Activated CD4-positive, CD25-positive, alpha-beta regulatory T cell treated with anti-CD3 and anti-CD28 coated beads, Interleukin-2, amount 50 U/mL, for 16 hours (primary cell): ENCODE measurements at regions not wholly inside any gene's neighbourhood (a gene's known extent, or its start where the extent isn't known, plus 50 kb on each side); places are given as distances from the start of the nearest gene placed in this dataset.

Source experiments
- DNase-seq: peaks from one replicate; pipeline ENCODE4 v3.0.0-alpha.2; 2020; ENCODE audit warnings: low read depth, low spot score

GRCh38 chr7:68280931-68281330, 1284.3 kb downstream of the TYW1 start:
- no peak for DNase-seq

DNA sequence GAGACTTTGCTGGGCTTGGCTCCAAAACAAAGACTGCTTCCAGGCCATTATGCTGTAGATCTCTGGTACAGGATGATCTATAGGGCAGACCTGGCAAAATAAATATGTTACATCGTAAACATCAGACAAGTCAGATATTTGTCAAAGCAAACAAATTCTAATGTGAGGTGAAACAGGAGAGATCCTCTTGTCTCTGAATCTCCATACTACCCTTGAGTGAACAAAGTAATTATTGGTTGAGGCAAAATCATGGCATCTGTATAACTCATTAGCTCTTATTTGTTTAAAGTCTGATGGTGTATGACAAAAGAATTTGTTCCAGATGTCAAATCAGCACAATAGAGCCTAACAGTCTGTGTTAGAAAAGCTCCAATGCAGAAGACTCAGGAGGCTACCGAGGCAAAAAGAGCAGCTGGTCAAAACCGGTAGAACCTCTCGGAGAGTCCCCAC, 1291.5 kb downstream of the TYW1 start:
- no peak for DNase-seq

- DNase-seq: no peak
Measured at GRCh38 chr7:68291710-68292109, 1295.1 kb downstream of the TYW1 start.

- no peak for DNase-seq
Measured at GRCh38 chr7:68295386-68295785, 1298.8 kb downstream of the TYW1 start.

DNA sequence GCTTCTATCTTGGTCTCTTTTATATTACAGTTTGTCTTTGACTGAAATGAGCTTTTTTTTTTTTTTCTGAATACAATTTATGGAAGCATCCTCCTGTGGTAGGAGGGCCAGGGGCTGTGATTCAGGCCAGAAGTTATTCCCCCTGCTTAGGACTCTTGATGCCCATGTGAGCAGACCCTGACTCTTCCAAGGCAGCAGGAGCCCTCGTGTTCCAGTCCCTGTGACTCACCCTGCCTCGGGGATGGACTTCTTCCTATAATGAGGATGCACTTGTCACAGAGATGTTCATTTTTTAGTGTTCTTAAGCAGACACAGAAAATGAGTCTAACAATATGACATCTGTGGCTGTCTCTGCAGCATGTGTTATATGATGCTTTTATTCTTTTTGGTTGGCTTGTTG, 1293.7 kb upstream of the AUTS2 start:
- DNase-seq: no peak

DNA sequence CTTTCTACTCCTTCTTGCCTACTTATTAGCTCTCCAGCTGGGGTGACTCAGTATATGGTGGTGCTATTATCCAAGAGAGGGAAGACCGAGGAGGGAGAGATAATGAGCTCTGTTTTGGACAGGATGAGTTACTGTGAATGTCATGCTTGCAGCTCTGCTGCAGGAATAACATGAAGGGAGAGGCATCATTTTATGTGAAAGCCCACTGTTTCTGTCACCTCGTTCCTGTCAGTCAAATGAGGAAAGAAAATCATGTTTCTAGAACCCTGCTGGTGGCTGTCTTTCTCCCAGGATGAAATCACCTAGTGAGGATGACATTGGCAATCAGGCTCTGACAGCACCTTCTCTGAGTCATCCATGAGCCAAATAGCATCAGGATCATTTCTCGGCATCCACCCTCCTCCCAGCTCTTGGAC, 1291.6 kb upstream of the AUTS2 start:
- no peak for DNase-seq

DNA sequence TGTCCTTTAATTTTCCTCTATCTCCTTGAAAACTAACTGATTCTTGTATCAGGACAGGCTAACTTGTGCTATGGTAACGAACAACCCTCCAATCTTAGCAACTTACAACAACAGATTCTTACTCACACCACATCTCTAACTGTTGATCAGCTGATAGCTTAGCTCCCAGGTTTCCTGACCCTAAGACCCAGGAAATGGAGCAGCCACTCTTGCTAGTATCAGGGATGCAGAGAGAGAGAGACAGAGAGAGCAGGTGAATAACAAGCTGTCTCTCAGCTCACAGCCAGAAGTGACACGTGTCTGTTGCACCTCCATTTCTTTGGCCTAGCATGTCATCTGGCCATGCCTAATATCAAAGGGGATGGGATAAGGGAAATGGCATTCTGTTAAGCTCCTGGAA, 1289.0 kb upstream of the AUTS2 start:
- no peak for DNase-seq

DNA sequence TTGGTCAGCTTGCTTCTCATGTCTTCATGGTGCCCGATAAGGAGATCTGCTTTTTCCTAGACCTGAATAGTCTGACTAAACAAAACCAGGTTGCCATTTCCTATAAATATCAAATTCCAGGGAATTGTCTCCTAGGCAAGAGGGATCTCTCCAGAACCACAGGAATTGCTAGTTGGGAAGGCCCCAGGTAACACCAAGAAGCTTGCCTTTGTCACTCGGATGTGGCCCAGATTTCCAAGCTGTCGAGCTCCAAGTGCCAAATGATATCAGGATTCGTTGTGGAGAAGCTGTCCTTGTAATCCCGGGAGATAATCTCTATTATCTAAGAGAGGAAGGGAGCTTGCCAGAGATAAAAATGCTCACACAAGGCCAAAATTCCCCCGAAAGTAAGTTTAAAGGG, 1288.5 kb upstream of the AUTS2 start:
- no peak for DNase-seq

GRCh38 chr7:68311958-68312357, 1286.3 kb upstream of the AUTS2 start:
- no peak for DNase-seq

DNA sequence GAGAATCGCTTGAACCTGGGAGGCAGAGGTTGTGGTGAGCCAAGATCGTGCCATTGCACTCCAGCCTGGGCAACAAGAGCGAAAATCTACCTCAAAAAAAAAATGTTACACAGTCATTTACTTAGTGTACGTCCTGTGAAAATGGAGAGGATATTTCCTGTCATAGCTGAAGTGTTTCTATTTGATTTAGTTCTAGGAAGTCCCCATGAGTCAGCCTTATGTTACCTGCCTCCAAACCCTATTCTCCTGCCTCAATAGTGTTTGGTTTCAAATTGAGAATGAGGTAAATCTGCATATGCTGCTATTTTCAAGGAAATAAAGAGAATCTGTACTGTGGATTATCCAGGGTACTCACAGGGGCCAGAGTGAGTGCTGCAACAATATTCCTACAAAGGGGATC, 1284.5 kb upstream of the AUTS2 start:
- DNase-seq: no peak

DNA sequence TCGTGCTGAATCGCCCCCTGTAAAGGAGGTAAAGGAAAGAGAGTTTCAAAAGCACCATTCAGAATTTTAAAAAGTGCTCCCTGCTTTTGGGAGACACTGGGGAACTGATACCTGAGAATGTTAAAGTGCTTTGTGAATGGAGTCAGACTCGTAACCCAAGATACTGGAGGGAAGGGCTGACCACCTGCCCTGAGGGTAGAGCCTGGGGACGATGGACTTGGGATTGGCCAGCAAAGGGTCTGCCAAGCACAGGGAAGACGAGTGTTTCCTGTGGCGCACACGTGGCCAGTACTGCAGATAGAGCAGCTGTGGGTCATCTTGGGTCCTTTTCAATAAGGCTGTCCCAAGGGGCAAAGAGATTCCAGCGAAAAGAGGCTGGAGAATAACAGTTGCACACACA, 1284.1 kb upstream of the AUTS2 start:
- no peak for DNase-seq

- no peak for DNase-seq
Measured at GRCh38 chr7:68317476-68317875, 1280.8 kb upstream of the AUTS2 start.

DNA sequence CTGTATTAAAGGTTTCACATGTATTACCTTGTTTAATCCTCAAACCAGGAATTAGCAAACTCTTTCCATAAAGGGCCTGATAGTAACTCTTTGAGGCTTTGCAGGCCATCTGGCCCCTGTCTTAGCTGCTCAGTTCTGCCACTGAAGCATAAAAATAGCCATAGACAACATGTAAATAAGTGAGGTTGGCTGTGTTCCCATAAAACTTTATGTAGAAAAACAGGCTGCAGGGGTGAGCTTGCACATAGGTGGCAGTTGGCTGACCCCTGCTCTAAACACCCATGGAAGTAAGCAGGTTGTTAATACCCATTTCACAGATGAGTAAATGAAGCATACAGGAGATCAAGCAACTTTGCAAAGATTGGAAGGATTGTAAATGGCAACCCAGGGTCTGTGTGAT, 1279.2 kb upstream of the AUTS2 start:
- DNase-seq: no peak

DNA sequence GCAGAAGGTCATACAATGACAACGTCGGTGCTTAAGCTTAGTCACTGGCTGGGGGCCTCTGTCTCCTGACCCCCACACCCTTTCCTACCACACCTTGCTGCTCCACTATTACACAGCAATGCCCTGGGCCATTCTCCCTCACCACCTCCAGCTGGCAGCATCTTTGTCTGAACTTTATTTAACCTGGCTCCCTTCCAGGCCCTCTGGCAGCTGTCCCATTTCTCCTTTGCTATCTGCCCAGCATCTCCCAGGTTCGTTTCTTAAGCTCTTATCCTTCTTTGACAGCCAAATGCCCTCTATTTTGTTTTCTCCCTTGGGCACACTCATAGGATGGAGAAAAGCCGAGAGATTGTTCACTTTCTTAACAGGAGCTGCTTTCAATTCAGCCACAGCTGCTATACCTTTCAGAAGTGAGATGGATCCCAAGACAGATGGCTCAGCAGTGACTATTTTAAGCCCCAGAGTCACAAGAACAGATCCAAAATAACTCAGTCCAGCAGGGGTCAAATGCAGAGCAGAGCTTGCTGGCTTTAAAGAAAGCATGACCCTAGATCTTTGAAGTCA, 1277.1 kb upstream of the AUTS2 start:
- DNase-seq: no peak

DNA sequence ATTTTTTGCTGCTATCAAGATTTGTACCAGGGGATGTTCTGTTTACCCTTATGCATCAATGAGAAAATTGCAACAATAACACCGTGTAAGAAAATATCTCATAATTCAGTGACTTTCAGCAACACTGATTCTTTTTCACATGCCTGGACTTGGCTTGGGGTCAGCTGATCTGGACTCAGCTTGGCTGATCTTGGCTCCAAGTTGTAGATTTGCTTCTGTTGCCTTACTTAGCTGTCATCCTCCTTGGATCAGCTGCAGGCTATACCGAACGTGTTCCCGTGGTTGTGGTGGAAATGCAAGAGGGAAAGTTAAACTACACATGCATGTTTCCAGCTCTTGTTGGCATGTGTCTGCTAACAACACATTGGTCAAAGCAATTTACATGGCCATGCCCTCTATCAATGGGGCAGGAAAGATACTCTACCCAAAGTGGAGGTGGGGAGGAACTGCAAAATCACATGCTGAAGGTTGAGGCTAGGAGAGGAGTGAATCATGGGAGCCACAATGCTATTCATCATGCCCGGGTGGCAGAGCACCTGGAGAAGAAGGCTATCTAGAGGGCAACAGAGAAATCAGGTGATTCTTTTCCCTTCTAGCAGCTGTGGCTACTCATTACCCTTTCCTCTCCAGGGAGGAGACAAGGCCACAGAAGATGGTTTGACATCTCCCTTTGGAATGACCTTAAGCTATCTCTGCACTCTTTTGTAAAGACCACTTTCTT, 1276.3 kb upstream of the AUTS2 start:
- no peak for DNase-seq

DNA sequence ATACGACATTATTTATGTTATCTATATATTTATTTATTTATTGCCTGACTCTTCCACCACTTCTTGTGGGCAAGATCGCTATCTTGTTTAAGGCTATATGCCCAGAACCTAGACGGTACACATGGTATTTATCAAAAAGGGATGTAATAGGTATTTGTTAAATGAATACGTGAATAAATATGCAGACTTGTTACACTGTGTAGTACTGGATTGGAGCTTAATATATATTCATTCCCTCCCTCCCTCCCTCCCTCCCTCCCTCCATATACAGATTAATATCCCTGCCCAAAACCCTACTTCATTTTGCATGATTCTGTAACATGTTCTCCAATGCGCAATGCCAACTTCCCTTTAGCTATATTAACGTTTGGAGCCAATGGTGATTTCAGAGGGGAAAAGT, 1273.7 kb upstream of the AUTS2 start:
- no peak for DNase-seq

DNA sequence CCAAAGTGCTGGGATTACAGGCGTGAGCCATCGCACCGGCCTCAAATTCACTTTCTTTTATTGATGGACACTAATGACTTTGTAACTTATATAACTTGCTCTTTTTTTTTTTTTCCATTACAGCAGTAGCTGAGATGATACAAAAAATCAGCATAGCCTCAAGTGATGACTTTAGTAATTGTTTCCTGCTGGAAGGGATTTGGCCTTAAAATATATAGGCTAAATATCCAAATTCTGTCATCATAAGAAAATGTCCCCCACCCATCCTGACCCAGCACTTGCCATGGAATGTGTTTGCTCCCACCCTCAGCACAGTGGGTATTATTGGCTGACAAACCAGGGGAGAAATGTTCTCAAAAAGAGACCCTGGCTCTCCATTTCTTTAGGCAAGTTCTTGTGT, 1264.1 kb upstream of the AUTS2 start:
- DNase-seq: no peak

- DNase-seq: no peak
Measured at GRCh38 chr7:68334636-68335272, 1263.5 kb upstream of the AUTS2 start.

DNA sequence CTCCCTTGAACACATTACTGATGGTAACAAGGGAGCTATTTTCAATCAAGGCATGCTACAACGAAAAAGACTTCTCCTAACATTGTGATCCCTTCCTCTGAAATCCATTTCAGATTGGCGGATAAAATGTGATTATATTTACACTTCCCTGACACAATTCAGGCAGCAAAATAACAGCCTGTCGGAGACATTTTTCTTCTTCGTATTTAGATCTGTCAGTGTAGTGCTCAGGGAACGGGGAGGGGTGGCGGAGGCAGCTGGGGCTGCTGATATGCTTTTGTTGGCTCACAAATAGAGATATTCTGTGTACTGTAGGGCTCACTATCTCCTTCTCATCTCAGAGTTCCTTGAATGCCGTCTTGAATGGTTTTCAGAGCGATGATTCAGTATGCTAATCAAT, 1261.7 kb upstream of the AUTS2 start:
- no peak for DNase-seq

- DNase-seq: no peak
Measured at GRCh38 chr7:68348401-68348800, 1249.9 kb upstream of the AUTS2 start.

GRCh38 chr7:68362745-68363518, 1235.3 kb upstream of the AUTS2 start:
- no peak for DNase-seq

DNA sequence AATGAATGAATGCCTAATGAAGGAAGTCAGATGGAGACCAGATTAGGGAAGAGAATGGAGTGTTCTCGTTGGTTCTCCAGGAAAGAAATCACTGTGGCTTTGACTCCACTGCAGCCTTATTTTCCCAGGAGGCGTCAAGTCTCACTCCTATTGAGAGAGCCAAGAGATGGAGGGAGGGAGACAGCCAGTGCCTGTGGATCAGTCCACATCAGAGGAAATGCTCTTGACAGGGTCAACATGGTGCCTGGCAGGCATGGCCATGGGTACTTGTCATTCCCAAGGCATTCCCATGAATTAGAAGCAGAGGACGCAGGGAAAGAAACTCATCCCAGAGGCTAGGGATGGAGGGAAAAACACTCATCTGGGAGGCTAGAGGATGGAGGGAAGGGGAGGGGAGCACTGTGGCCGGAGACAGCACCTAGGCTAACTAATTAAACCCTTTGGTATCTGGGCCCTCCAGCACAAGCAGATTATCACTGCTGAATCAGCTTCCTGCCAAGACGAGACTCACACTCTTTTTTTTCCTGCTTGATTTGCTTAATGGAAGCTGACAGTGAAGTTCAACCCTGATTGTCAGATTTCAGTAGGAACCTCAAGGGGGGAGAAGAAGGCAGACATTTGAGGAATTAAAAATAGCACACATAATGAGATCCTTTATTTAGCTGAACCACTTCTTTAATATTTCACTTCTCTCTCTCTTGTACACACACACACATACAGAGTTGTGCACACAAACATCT, 1233.2 kb upstream of the AUTS2 start:
- DNase-seq: no peak
